ENCODE measurements at regions not wholly inside any gene's neighbourhood (a gene's known extent, or its start where the extent isn't known, plus 50 kb on each side); places are given as distances from the start of the nearest gene placed in this dataset.
A peak's percentile ranks its signal among the peaks of the same experiment; 100 is the strongest.

DNA sequence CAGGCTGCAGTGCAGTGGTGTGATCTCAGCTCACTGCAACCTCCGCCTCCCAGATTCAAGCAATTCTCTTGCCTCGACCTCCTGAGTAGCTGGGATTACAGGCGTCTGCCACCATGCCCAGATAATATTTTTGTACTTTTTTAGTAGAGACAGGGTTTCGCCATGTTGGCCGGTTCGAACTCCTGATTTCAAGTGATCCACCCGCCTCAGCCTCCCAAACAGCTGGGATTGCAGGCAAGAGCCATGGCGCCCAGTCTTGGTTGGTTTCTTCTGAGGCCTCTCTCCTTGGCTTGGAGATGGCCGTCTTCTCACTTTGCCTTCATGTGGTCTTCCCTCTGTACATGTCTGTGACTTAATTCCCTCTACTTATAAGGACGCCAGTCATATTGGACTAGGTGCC, 254.6 kb downstream of the BUD13 start:
- TF ChIP-seq, protein P1, sequence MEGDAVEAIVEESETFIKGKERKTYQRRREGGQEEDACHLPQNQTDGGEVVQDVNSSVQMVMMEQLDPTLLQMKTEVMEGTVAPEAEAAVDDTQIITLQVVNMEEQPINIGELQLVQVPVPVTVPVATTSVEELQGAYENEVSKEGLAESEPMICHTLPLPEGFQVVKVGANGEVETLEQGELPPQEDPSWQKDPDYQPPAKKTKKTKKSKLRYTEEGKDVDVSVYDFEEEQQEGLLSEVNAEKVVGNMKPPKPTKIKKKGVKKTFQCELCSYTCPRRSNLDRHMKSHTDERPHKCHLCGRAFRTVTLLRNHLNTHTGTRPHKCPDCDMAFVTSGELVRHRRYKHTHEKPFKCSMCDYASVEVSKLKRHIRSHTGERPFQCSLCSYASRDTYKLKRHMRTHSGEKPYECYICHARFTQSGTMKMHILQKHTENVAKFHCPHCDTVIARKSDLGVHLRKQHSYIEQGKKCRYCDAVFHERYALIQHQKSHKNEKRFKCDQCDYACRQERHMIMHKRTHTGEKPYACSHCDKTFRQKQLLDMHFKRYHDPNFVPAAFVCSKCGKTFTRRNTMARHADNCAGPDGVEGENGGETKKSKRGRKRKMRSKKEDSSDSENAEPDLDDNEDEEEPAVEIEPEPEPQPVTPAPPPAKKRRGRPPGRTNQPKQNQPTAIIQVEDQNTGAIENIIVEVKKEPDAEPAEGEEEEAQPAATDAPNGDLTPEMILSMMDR (IDR thresholded peaks at IDR 0.05), result no peak

DNA sequence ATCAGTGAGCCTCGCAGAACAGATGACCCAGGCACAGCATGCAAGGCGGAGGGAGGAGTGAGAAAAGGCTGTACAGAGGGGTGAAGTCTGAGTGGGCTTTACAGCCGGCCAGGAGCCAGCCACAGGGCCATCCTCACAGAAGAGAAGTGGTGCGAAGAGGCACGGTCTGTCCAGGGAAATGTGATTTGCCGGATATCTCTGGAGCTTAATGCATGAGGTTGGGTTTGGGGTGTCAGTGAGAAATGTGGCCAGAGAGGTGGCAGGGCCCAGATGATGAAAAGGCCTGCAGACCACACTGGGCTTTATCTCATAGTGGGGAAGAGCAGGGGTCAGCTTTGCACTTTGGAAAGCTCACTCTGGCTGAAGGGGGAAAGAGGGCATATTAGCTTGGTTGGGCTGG, 255.2 kb downstream of the BUD13 start:
- TF ChIP-seq, protein P1 (IDR thresholded peaks at IDR 0.05), result no peak

DNA sequence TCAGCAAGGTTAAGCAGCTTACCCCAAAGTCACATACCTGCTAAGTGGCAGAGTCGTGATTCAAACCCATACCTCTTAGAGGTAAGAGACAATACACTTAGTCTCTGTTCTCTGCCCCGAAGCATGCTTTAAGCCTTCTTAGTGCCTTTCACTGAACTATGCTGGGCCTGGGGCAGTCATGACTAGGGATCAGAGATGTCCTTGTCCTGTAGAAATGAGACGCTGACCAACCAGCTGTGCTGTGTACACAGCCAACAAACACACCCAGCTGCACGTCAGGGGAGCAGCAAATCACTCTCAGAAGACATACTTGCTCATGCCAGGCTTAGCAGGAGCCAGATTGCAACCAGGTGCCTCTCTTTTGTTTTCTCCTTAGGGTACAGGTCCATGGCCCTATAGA, 255.7 kb downstream of the BUD13 start:
- TF ChIP-seq, protein P1 (IDR thresholded peaks at IDR 0.05), result no peak

DNA sequence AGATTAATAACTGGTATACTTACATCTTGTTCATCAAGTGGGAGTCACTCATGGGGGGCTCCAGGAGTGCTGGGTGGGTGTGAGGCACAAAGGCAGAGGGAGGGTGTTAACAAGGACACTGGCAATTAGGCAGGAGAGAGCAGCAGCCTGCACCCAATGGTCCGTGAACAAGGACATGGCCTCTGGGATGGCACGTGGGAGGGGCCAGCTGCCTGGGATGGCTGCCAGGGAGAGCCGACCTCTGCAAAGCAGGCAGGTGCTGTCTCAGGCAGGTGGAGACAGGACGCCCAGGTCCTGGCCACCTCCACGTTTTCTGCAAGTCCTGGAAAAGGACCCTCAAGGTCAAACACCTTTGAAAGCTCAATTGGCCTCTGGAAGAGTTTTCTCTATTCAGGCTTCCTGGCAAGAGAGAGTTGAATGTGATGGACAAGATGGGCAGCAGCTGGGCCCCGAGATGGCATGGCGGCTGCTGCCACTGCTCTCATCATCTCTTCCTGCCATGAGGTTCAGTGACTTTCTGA, 257.1 kb downstream of the BUD13 start:
- TF ChIP-seq, protein P1 (IDR thresholded peaks at IDR 0.05), result no peak

DNA sequence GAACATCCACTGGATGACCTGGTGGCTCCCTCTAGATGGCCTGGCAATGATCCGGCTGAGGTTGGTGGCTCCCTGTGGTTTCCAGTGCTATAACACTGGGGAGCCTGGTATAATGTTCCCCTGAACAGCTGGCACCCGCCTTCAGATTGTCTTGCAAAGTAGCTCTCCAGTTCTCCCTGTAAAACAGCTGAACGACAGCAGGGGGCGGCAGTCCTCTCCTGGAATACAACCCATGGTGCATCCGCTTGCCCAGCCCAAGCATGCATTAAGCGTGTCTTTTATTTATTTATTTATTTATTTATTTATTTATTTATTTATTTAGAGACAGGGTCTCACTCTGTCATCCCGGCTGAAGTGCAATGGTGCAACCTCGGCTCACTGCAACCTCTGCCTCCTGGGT, 258.9 kb downstream of the BUD13 start:
- TF ChIP-seq, protein P1 (IDR thresholded peaks at IDR 0.05), result peak; percentile 55

DNA sequence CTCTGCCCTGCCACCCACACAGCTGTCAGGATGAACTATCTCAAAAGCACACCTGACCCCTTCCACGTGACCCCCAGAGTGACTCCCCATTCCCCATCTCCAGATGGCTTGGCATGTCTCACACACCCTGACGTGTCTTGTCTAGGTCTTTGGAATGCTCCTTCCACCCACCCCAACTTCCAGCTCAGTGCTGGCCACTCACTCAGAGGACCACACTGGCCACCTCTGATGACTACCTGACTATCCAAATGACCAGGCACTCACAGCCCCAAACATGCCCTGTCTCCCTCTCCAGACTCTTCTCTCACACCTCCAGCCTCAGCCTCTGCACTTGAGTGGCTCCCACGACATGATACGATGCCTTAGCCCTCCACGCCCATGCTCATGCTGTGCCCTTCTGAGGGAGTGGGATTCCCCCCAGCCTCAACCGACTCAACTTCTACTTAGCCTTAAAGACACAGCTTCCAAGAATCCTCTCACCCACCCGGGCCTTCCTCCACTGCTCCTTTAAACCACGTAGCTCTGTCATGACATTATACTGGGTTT, 259.4 kb downstream of the BUD13 start:
- TF ChIP-seq, protein P1 (IDR thresholded peaks at IDR 0.05), result no peak

DNA sequence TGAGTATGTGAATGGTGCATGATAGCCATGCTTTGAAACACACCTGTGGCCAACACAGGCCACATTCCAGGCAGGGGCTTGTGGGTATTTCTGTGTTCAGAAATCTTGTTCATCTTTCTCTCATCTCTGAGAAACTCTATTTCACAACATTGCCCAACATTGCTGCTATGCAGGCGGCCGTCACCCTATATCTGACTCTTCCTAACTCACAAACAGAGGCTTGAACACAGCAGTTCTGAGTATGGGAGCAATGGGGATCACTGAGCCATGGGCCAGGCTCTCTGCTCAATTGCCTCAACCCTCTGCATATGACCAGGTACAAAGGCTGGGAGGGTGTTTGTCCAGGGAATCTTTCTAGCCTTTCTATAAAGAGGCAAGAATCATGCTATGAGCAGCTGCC, 259.9 kb downstream of the BUD13 start:
- TF ChIP-seq, protein P1 (IDR thresholded peaks at IDR 0.05), result no peak

DNA sequence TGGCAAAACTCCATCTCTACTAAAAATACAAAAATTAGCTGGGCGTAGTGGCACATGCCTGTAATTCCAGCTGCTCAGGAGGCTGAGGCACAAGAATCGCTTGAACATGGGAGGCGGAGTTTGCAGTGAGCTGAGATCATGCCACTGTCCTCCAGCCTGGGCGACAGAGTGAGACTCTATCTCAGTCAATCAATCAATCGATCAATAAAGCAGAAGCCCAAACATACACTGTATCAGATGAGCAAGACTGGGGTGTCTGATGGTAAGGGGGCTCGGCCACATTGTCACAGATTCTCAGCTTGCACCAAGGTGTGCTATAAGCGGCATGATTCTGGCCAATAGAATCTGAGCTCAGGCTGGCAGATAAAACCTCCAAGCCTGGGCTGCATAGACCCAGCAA, 261.1 kb downstream of the BUD13 start:
- TF ChIP-seq, protein P1 (IDR thresholded peaks at IDR 0.05), result no peak

Data from LNCAP (cell line).